GM21526 (cell line): ENCODE measurements at regions not wholly inside any gene's neighbourhood (a gene's known extent, or its start where the extent isn't known, plus 50 kb on each side); places are given as distances from the start of the nearest gene placed in this dataset.

Source experiments
- ATAC-seq: cut with Tn5 transposase; IDR thresholded peaks from one replicate; pipeline ENCODE4 v1.9.1; 2021; ENCODE audit warnings: moderate library complexity; ENCODE audit not compliant: unreplicated experiment, low FRiP score

- ATAC-seq = no peak
Observed at GRCh38 chrX:39731330-39731667, 366.5 kb downstream of the BCOR start.

GRCh38 chrX:39731735-39732134 is 366.0 kb downstream of the BCOR start:
- no peak for ATAC-seq

- no peak for ATAC-seq
Observed at GRCh38 chrX:39733745-39734144, 364.0 kb downstream of the BCOR start.

- no peak for ATAC-seq
Observed at GRCh38 chrX:39734174-39734776, 363.5 kb downstream of the BCOR start.

- ATAC-seq = no peak
Observed at GRCh38 chrX:39736216-39737211, 361.2 kb downstream of the BCOR start.

- no peak for ATAC-seq
Observed at GRCh38 chrX:39739585-39739984, 358.2 kb downstream of the BCOR start.

GRCh38 chrX:39740078-39740477 is 357.7 kb downstream of the BCOR start:
- ATAC-seq = no peak

GRCh38 chrX:39741904-39742303 is 355.9 kb downstream of the BCOR start:
- no peak for ATAC-seq

- ATAC-seq = no peak
Observed at GRCh38 chrX:39745818-39746217, 351.9 kb downstream of the BCOR start.

GRCh38 chrX:39749135-39749534 is 348.6 kb downstream of the BCOR start:
- no peak for ATAC-seq

- ATAC-seq = no peak
Observed at GRCh38 chrX:39749728-39750127, 348.0 kb downstream of the BCOR start.

GRCh38 chrX:39750256-39750790 is 347.4 kb downstream of the BCOR start:
- ATAC-seq = no peak

GRCh38 chrX:39750848-39751247 is 346.9 kb downstream of the BCOR start:
- no peak for ATAC-seq

- ATAC-seq = no peak
Observed at GRCh38 chrX:39752815-39753214, 344.9 kb downstream of the BCOR start.

- ATAC-seq = no peak
Observed at GRCh38 chrX:39753293-39753996, 344.3 kb downstream of the BCOR start.

- no peak for ATAC-seq
Observed at GRCh38 chrX:39755143-39756032, 342.4 kb downstream of the BCOR start.

GRCh38 chrX:39756086-39756883 is 341.5 kb downstream of the BCOR start:
- no peak for ATAC-seq

- no peak for ATAC-seq
Observed at GRCh38 chrX:39757971-39758370, 339.8 kb downstream of the BCOR start.

GRCh38 chrX:39758791-39759525 is 338.8 kb downstream of the BCOR start:
- no peak for ATAC-seq
